BLaER1 (cell line): ENCODE measurements at regions not wholly inside any gene's neighbourhood (a gene's known extent, or its start where the extent isn't known, plus 50 kb on each side); places are given as distances from the start of the nearest gene placed in this dataset.

Experiments used
- H3K27ac ChIP-seq: shearing (Covaris generic); formaldehyde crosslinking; 2 replicates; pipeline ENCODE4 v1.8.1; 2022
- H3K27me3 ChIP-seq: shearing (Covaris generic); formaldehyde crosslinking; 2 replicates; pipeline ENCODE4 v1.8.1; 2022
- H3K36me3 ChIP-seq: shearing (Covaris generic); formaldehyde crosslinking; 2 replicates; pipeline ENCODE4 v1.8.1; 2022
- H3K4me1 ChIP-seq: shearing (Covaris generic); formaldehyde crosslinking; 2 replicates; pipeline ENCODE4 v1.8.1; 2022
- H3K4me2 ChIP-seq: shearing (Covaris generic); formaldehyde crosslinking; 2 replicates; pipeline ENCODE4 v1.8.1; 2022
- H3K4me3 ChIP-seq: shearing (Covaris generic); formaldehyde crosslinking; 2 replicates; pipeline ENCODE4 v1.8.1; 2022
- H3K9ac ChIP-seq: shearing (Covaris generic); formaldehyde crosslinking; 2 replicates; pipeline ENCODE4 v1.8.1; 2022
- H3K9me3 ChIP-seq: shearing (Covaris generic); formaldehyde crosslinking; 2 replicates; pipeline ENCODE4 v1.8.1; 2022
- H4K20me1 ChIP-seq: shearing (Covaris generic); formaldehyde crosslinking; 2 replicates; pipeline ENCODE4 v1.8.1; 2022
- Cebpa-rat ChIP-seq: shearing (Covaris generic); IDR thresholded peaks from 2 replicates; pipeline ENCODE4 v1.8.1; 2022

DNA sequence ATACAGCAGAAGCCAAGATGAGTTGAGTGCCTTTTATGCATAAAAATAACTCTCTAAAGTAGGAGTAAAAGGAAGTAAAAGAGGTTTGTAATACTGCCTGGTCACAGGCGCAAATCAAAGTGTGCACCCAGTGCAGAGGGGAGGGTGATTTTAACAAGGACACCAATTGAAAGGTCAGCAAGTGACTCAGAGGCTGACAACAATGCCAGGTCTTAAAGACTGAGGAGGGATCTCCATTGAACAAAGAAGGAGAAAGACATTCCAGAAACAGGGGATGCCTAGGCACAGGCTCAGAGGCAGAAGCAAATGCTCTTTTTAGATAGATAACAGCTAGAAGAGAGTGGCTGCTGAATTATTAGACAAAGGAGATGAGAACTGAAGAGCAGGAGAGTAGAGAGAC lies 297.4 kb upstream of the VCX start:
- H3K27me3 ChIP-seq: no peaks in the 10 kb centered on the region
- H3K9me3 ChIP-seq: no peaks in the 10 kb centered on the region; the same call in 1 of the 2 replicates
- H3K9ac ChIP-seq: no peak overlapping the region
- H3K4me3 ChIP-seq: no peak overlapping the region
- no peak for TF ChIP-seq Cebpa-rat
- no peaks in the 10 kb centered on the region for H3K36me3 ChIP-seq
- no peaks in the 10 kb centered on the region for H3K4me1 ChIP-seq
- no peak overlapping the region for H3K4me2 ChIP-seq
- H4K20me1 ChIP-seq: no peaks in the 10 kb centered on the region
- no peak overlapping the region for H3K27ac ChIP-seq

DNA sequence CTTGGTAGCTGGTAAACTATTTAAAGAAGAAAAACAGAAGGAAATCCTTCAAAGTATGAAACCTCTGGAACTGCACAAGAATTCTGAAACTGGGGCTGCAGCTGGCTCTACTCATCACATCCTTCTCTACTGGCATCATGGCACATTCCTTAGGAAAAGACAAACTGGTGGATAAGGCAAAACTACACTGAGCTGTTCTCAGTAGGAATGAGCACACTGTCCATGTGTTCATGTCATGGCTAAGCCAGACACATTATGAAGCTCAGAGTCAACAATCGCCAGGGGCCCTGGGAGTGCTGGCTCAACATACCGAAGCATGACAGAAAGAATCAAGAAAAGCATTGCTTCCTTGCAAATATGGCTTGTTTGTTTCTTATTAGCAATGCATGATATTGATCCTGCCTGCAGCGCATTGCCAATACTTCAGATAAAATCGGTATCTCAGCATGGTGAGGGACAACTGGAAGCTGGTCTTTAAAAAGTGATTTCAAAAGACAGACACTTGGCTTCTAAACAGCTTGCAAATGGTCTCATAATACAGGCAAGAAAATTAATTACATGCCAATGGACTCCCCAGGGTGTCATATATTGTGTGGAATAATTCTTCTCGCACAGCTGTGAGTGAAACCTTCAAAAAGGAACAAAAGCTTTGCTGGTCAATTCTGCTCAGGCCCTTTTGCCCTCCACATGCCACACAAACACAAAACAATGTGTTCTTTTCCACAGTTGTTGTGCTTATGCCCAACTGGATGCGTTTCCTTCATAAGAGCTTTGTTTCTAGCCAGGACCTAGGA lies 300.2 kb upstream of the VCX start:
- Histone ChIP-seq H3K4me1 (no peaks in the 10 kb centered on the region), H3K9ac (no peak overlapping the region), H3K4me3 (no peak overlapping the region), H4K20me1 (no peaks in the 10 kb centered on the region), H3K36me3 (no peaks in the 10 kb centered on the region), H3K4me2 (no peak overlapping the region), H3K9me3 (peaks cover 7% of the 10 kb centered on the region), H3K27me3 (no peaks in the 10 kb centered on the region), H3K27ac (no peak overlapping the region)
- no peak for TF ChIP-seq Cebpa-rat

DNA sequence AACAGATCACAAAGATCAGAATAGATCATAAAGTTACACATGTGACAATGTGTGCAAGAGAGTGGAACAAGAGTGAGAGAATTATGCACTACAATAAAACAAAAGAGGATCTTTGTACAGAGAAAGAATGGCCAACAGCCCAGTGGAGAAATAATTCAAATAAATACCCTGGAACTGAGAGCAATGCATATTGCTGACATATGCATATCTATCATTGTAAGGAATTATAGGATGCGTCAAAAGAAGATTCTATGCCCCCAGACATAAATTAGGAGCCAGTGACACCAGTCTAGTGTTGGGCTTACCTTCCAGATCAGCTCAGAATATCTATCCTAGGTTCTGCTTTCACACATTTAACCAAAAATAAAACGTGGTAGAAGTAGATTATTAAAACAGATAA lies 320.1 kb upstream of the VCX start:
- no peaks in the 10 kb centered on the region for H4K20me1 ChIP-seq
- H3K9ac ChIP-seq: no peak overlapping the region
- TF ChIP-seq Cebpa-rat: no peak
- no peaks in the 10 kb centered on the region for H3K4me1 ChIP-seq
- no peak overlapping the region for H3K4me2 ChIP-seq
- H3K9me3 ChIP-seq: no peaks in the 10 kb centered on the region
- no peak overlapping the region for H3K4me3 ChIP-seq
- no peaks in the 10 kb centered on the region for H3K27me3 ChIP-seq
- H3K36me3 ChIP-seq: no peaks in the 10 kb centered on the region
- no peak overlapping the region for H3K27ac ChIP-seq

DNA sequence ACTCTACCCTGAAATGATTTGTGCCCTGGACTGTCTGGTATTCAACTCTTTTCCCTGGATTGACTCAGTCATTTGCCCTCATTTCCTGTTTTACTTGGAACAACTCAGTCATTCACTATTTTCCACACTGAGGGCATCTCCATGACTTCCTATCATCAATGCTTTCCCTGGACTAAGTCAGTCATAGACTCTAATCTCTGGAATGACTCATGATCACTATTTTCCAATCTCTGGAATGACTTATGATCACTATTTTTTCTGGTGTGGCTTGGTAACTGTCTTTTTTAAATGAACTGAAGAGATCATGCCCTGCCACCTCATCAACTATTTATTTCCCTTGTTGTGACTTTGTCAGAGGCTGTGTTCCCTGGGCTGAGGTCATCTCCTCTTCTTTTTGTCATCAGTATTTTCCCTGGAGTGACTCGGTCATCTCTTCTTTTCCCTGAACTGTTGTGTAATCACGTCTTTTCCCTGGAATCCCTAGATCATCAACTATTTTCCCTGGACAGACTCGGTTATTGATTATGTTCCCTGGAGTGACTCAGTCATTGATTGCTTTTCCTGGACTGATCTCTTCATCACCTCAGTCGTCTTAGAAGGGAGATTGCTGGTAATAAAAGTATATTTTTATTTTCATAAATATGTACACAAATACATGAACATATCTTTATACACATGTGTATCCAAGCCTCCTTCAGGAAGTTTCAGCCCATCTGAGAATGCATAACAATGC lies 327.1 kb upstream of the VCX start:
- Histone ChIP-seq H4K20me1 (no peaks in the 10 kb centered on the region), H3K36me3 (no peaks in the 10 kb centered on the region), H3K4me2 (no peak overlapping the region), H3K9ac (no peak overlapping the region), H3K27me3 (no peaks in the 10 kb centered on the region), H3K4me3 (no peak overlapping the region), H3K9me3 (no peaks in the 10 kb centered on the region), H3K4me1 (no peaks in the 10 kb centered on the region), H3K27ac (no peak overlapping the region)
- no peak for TF ChIP-seq Cebpa-rat

DNA sequence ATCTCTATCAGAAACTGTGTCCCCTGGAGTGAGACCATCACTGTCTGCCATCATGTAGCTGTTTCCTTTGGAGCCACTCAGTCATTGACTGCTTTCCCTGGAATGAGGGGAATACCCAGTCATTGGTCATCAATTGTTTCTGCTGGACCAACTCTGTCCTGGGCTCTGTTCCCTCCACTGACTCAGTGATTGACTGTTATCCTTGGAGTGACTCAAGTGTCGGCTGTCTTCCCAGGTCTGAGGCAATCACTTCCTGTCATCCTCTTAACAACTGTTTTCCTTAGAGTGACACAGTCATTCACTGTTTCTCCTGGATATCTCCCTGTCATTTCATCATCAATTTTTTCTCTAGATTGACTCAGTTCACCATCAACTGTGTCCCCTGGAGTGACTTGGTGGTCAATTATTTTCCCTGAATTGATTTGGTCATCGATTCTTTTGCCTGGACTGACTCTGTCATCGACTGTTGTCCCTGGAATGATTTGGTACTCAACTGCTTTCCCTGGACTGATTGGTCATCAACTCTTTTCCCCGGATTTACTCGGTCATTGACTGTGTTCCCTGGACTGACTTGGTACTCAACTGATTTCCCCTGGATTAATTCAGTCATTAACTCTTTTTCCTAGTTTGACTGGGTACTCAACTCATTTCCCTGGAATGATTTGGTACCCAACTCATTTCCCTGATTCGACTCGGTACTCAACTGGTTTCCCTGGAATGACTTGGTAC lies 327.9 kb upstream of the VCX start:
- H3K36me3 ChIP-seq: no peaks in the 10 kb centered on the region
- no peaks in the 10 kb centered on the region for H3K4me1 ChIP-seq
- TF ChIP-seq Cebpa-rat: no peak
- no peaks in the 10 kb centered on the region for H4K20me1 ChIP-seq
- H3K4me3 ChIP-seq: no peak overlapping the region
- H3K9ac ChIP-seq: no peak overlapping the region
- H3K27me3 ChIP-seq: no peaks in the 10 kb centered on the region
- no peak overlapping the region for H3K4me2 ChIP-seq
- H3K9me3 ChIP-seq: no peaks in the 10 kb centered on the region
- no peak overlapping the region for H3K27ac ChIP-seq

DNA sequence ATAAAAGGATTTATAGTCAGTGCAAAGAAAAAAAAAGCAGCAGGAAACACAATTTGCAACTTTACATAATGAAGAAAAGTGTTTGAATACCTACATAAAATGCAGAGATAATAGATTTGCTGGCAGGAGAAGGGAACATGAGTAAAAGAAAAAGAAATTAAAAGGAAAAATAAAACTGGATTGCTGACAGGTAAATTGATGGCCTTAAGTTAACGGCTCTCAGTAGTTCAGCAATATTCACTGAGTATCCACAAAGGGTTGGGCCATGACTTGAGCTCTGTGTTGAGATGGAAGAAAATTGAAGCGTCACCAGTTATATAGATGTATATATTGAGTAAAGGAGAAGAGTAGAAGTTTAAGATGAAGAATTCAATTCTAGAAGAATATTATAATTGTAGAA lies 330.1 kb upstream of the VCX start:
- Histone ChIP-seq H3K9me3 (no peaks in the 10 kb centered on the region), H3K4me2 (no peak overlapping the region), H3K4me1 (no peaks in the 10 kb centered on the region), H4K20me1 (no peaks in the 10 kb centered on the region), H3K9ac (no peak overlapping the region), H3K36me3 (no peaks in the 10 kb centered on the region), H3K27me3 (no peaks in the 10 kb centered on the region), H3K27ac (no peak overlapping the region), H3K4me3 (no peak overlapping the region)
- no peak for TF ChIP-seq Cebpa-rat

DNA sequence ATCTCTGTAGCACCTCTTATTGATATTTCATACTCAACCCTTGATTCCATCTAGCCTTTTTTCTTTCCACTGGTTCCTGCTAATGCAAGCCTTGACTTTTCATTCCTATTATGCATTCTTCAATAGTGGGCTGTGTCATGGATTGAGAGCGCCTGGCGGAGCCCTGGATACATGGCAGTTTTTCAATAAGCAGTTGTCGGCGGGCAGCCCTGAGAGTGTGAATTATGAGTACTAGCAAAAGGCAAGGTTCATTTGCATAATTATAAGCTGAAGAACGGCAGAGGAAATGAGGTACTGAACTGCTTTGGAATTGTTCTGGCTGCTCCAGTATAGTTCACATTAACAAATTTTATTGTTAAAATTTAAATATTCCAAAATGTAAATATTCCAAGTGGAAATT lies 339.7 kb upstream of the VCX start:
- Histone ChIP-seq H3K4me2 (no peak overlapping the region), H3K36me3 (no peaks in the 10 kb centered on the region), H3K9me3 (0 out of 2 replicates have a peak, but pooled peaks cover 3% of the 10 kb centered on the region), H3K27me3 (no peaks in the 10 kb centered on the region), H3K4me1 (no peaks in the 10 kb centered on the region), H3K9ac (no peak overlapping the region), H3K27ac (no peak overlapping the region), H3K4me3 (no peak overlapping the region), H4K20me1 (no peaks in the 10 kb centered on the region)
- no peak for TF ChIP-seq Cebpa-rat

DNA sequence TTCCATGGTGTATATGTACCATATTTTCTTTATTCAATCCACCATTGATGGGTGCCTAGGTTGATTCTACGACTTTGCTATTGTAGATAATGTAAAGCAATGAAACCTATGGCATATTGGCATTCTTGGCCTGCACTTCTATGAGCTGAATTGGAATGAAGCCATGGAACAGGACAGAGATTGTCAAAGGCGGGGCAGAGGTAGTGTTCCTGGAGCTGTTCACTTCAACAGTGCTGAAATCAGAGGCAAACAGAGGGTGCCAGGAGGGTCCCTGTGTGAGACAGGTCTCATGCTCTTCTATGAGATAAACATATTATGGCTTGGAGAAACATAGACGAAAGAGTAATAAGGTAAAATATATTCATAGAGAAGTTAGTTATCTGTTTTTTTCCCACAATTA lies 342.6 kb upstream of the VCX start:
- H3K27me3 ChIP-seq: no peaks in the 10 kb centered on the region
- no peak overlapping the region for H3K4me2 ChIP-seq
- no peaks in the 10 kb centered on the region for H3K4me1 ChIP-seq
- no peak overlapping the region for H3K9ac ChIP-seq
- TF ChIP-seq Cebpa-rat: no peak
- no peak overlapping the region for H3K27ac ChIP-seq
- H3K9me3 ChIP-seq: 0 out of 2 replicates have a peak, but pooled peaks cover 3% of the 10 kb centered on the region
- H4K20me1 ChIP-seq: no peaks in the 10 kb centered on the region
- H3K36me3 ChIP-seq: no peaks in the 10 kb centered on the region
- no peak overlapping the region for H3K4me3 ChIP-seq

DNA sequence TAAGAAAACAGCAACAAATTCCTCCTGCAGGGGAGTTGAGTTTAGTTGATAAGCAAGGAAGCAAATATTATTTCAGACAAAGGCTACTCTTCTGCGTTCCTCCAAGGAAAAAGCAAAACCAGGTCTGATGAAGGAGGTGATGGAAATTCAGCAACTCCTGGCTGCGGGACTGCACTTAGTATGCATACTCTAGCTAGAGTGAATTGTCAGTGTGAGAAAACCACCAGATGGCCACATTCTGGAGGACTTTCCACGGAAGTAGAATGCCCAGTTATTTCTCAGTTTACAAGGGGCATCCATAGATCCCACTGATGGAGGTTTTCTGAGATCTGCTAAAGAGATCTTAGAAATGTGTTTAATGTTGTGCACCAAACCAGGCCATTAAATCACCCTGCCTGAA lies 338.6 kb upstream of the PUDP start:
- Histone ChIP-seq H3K4me2 (no peak overlapping the region), H3K27me3 (no peaks in the 10 kb centered on the region), H4K20me1 (no peaks in the 10 kb centered on the region), H3K4me1 (peaks cover 7% of the 10 kb centered on the region; the same call in 1 of the 2 replicates), H3K27ac (no peak overlapping the region), H3K4me3 (no peak overlapping the region), H3K36me3 (no peaks in the 10 kb centered on the region), H3K9ac (no peak overlapping the region), H3K9me3 (peaks cover 8% of the 10 kb centered on the region; the same call in 1 of the 2 replicates)
- TF ChIP-seq Cebpa-rat: no peak

DNA sequence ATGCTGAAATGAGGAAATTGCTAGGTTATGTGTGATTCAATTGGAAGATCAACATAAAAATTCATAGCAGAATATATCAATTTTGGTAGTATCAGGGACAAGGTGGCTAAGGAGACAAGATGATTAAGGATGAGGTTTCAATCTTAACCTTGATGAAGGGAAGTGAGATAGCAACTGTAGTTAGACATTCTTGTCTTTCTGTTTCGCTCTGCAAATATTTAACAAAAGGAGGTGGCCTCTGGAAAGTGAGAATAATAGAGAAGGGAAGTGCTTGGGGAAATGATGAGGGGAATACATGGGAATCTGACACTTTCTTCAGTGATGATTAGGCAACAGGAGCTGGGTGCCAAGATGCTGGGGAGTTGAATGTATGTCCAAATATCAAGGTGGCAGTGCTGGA lies 337.1 kb upstream of the PUDP start:
- H3K4me3 ChIP-seq: no peak overlapping the region
- no peaks in the 10 kb centered on the region for H3K36me3 ChIP-seq
- H3K9ac ChIP-seq: no peak overlapping the region
- H3K9me3 ChIP-seq: peaks cover 8% of the 10 kb centered on the region; the same call in 1 of the 2 replicates
- TF ChIP-seq Cebpa-rat: no peak
- no peak overlapping the region for H3K4me2 ChIP-seq
- peaks cover 7% of the 10 kb centered on the region; the same call in 1 of the 2 replicates for H3K4me1 ChIP-seq
- H3K27ac ChIP-seq: no peak overlapping the region
- no peaks in the 10 kb centered on the region for H3K27me3 ChIP-seq
- H4K20me1 ChIP-seq: no peaks in the 10 kb centered on the region
